ENCODE measurements at regions not wholly inside any gene's neighbourhood (a gene's known extent, or its start where the extent isn't known, plus 50 kb on each side); places are given as distances from the start of the nearest gene placed in this dataset.

DNA sequence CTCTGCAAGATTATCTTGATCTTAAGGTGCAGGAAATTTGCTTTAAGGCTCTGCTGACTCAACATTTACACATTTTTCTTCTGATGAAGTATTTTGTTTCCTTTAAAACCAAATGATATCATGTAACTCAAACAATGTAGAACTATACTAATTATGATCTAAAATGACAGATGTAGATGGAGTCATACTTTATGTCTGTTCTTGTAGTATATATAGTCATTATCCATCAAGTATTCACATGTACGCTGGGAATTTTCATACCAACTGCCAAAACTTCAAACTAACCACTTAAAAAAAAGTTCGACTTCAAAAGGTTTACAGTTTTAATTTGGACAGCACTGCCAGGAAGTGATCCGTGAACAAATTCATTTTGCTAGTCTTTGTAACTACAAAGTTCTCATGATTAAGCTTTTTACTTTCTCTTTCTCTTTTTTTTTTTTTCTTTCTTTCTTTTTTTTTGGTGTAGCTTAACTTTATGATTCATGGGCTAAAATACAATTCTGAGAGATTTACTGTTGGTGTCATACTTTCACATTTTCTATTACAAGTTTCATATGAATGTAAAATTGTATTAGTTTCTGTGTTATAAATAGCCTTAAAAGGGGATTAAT, 509.0 kb upstream of the CXADR start:
- no peak overlapping the region for H3K4me3 ChIP-seq (ENCODE audit: low read depth, low read length)
- TF ChIP-seq, protein P1, sequence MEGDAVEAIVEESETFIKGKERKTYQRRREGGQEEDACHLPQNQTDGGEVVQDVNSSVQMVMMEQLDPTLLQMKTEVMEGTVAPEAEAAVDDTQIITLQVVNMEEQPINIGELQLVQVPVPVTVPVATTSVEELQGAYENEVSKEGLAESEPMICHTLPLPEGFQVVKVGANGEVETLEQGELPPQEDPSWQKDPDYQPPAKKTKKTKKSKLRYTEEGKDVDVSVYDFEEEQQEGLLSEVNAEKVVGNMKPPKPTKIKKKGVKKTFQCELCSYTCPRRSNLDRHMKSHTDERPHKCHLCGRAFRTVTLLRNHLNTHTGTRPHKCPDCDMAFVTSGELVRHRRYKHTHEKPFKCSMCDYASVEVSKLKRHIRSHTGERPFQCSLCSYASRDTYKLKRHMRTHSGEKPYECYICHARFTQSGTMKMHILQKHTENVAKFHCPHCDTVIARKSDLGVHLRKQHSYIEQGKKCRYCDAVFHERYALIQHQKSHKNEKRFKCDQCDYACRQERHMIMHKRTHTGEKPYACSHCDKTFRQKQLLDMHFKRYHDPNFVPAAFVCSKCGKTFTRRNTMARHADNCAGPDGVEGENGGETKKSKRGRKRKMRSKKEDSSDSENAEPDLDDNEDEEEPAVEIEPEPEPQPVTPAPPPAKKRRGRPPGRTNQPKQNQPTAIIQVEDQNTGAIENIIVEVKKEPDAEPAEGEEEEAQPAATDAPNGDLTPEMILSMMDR (IDR thresholded peaks at IDR 0.05; ENCODE audit: insufficient read depth, low read depth, low read length, missing control alignments): no peak
- DNase-seq (ENCODE audit: low read depth): no peak

DNA sequence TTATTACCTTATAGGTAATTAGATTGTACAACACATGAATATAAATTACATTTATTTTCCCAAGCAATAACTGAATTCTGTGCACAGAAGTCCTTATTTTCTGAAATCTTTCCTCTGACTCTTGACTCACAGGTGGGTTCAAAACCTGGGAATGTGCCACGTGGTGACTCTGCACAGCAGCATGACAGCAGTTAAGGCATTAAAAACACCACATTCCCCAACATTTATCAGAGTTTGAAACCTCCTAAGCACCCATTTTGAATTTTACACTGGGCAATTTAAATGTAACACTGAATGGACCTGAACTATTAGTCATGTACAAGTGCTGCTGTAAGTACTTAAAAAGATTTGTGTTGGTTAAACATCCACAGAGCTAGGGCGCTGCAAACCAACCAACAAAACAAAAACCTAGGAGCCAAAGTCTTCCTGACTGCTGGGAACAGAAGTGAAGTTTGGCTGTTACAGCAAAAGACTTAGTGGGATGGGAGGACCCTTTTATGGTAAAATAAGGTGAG, 480.6 kb upstream of the CXADR start:
- DNase-seq (ENCODE audit: low read depth): no peak
- TF ChIP-seq, protein P1 (IDR thresholded peaks at IDR 0.05; ENCODE audit: insufficient read depth, low read depth, low read length, missing control alignments): no peak
- H3K4me3 ChIP-seq (ENCODE audit: low read depth, low read length): no peak overlapping the region

DNA sequence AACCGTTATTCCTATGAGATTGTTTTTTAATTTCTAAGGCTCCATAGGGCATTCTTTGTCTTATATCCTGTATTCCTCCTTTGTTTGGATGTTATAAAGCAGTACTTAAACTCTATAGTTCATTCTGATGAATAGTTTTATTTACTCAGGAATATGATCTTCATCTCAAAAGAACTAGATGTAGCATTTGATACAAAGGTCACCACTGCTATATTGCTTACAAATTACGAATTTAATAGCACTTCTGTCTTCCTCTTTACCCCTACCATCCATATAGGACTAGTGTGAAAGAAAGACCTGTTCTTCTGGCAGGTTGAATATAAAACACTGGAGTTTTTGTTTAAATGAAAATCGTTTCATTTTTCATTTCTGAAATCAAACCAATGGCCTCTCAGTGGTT, 468.1 kb upstream of the CXADR start:
- TF ChIP-seq, protein P1 (IDR thresholded peaks at IDR 0.05; ENCODE audit: insufficient read depth, low read depth, low read length, missing control alignments): no peak
- no peak overlapping the region for H3K4me3 ChIP-seq (ENCODE audit: low read depth, low read length)
- no peak for DNase-seq (ENCODE audit: low read depth)

DNA sequence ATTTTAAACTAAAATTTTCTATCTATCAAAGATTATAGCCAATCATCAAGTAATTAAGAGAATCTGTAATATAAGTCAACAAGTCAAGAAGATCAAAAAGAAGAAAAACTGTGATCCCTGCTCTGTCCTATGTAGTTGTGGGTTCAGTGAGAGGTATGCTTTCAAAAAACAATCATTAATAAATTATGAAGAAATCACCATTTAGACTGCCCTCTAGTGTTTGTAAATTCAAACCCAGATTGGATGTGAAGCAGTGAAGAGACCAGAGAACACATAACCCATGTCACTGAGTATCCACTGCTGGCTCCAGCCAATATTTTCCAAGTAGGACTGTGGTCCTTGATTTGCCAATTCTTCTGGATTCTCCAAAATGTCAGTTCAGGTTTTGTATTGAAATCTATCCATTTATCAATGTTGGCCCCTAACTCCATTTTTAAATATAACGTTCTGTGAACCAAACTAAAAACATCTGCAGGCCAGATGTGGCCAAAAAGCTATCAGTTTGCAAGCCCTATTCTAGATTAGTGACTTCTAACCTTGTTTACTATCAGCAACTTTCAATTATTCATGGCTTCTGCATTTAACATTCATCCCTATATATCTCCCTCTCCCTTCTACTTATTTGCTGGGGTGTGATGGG, 467.5 kb upstream of the CXADR start:
- TF ChIP-seq, protein P1 (IDR thresholded peaks at IDR 0.05; ENCODE audit: insufficient read depth, low read depth, low read length, missing control alignments): no peak
- peak; percentile 0 for DNase-seq (ENCODE audit: low read depth)
- no peak overlapping the region for H3K4me3 ChIP-seq (ENCODE audit: low read depth, low read length)

DNA sequence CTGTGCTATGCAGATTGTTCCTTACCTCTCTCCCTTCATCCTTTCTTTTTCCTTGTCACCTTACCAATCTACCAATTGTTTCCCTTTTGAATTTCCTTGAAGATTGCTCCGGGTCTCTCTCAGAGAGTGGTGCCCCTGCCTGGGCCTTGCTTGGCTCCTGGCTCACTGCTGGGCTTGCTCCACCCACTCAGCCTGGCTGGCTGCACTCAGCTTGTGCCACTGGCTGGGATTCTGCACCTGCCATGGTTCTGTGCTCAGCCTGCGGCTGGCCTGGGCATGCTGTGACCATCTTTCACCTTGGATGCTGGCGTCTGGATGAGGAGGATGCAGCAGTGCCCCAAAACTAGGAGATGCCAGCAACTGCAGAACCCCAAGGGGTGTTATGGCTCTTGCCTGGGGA, 463.9 kb upstream of the CXADR start:
- TF ChIP-seq, protein P1 (IDR thresholded peaks at IDR 0.05; ENCODE audit: insufficient read depth, low read depth, low read length, missing control alignments): no peak
- no peak for DNase-seq (ENCODE audit: low read depth)
- no peak overlapping the region for H3K4me3 ChIP-seq (ENCODE audit: low read depth, low read length)

DNA sequence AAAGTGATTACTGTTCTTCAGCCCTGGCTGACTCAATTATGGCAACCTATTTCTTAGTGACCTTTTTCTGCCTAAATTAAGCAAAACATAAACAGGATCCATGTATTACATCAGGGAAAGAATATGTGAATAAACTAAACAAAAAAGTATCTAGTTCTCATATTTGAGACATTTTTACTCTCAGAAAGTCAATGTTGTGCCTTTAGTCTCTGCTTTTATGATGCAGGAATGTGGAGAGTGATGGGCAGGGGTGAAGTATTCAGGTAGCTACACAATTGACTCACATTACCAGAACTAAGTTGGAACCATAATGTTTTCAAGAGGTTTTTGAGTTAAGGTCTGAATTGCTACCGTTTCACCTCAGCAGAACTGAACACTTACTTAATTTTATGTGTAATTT, 462.7 kb upstream of the CXADR start:
- no peak for DNase-seq (ENCODE audit: low read depth)
- TF ChIP-seq, protein P1 (IDR thresholded peaks at IDR 0.05; ENCODE audit: insufficient read depth, low read depth, low read length, missing control alignments): no peak
- H3K4me3 ChIP-seq (ENCODE audit: low read depth, low read length): no peak overlapping the region
